Stimulated activated naive CD8-positive, alpha-beta T cell treated with anti-CD3 and anti-CD28 coated beads, Interleukin-15, amount 100 ng/mL, for 72 hours (primary cell): ENCODE measurements at regions not wholly inside any gene's neighbourhood (a gene's known extent, or its start where the extent isn't known, plus 50 kb on each side); places are given as distances from the start of the nearest gene placed in this dataset.

Experiments
- ATAC-seq: fragments of 150-1000 bp; cut with Tn5 transposase; 2 replicates; pipeline ENCODE4 v1.10.0; 2021; ENCODE audit warnings: mild to moderate bottlenecking, moderate library complexity
- DNase-seq, 2 donors: peaks; one replicate each; pipeline ENCODE4 v3.0.0; 2021 to 2022
- H3K27ac Mint-ChIP-seq, 2 donors: one replicate each; pipeline ENCODE4 v1.8.0; 2022; ENCODE audit warnings: mild to moderate bottlenecking in 2 of 2, mixed read lengths in 2 of 2, moderate library complexity in 2 of 2
- H3K27me3 Mint-ChIP-seq: one replicate; pipeline ENCODE4 v1.8.0; 2022; ENCODE audit warnings: mixed read lengths
- H3K4me1 Mint-ChIP-seq: one replicate; pipeline ENCODE4 v1.8.0; 2022; ENCODE audit warnings: mild to moderate bottlenecking, mixed read lengths
- H3K4me3 Mint-ChIP-seq, 2 donors: one replicate each; pipeline ENCODE4 v1.8.0; 2022; ENCODE audit warnings: mild to moderate bottlenecking in 2 of 2, mixed read lengths in 2 of 2, moderate library complexity in 1 of 2
- H3K9me3 Mint-ChIP-seq, 2 donors: one replicate each; pipeline ENCODE4 v1.8.0; 2022; ENCODE audit warnings: mixed read lengths in 2 of 2

GRCh38 chr12:4089956-4090355 lies 183.6 kb upstream of the CCND2 start:
- Mint-ChIP-seq H3K4me1 (peaks cover 12% of the 10 kb centered on the region), H3K4me3 (no peak overlapping the region), H3K27ac (no peak overlapping the region), H3K9me3 (no peaks in the 10 kb centered on the region), H3K27me3 (no peaks in the 10 kb centered on the region)
- DNase-seq (no peak), ATAC-seq (no peak)

GRCh38 chr12:4089121-4089606 lies 184.4 kb upstream of the CCND2 start:
- Mint-ChIP-seq H3K9me3 (no peaks in the 10 kb centered on the region), H3K4me1 (peaks cover 12% of the 10 kb centered on the region), H3K27ac (no peak overlapping the region), H3K4me3 (no peak overlapping the region), H3K27me3 (no peaks in the 10 kb centered on the region)
- DNase-seq = no peak
- ATAC-seq = no peak

GRCh38 chr12:4088451-4088850 lies 185.1 kb upstream of the CCND2 start:
- Mint-ChIP-seq H3K27me3 (no peaks in the 10 kb centered on the region), H3K4me1 (peaks cover 12% of the 10 kb centered on the region), H3K4me3 (no peak overlapping the region), H3K9me3 (no peaks in the 10 kb centered on the region), H3K27ac (no peak overlapping the region)
- DNase-seq = no peak
- ATAC-seq = no peak

- peak; percentile 68 for ATAC-seq
- no peak overlapping the region for H3K4me3 Mint-ChIP-seq
- no peak for DNase-seq
- peak overlapping the region in 1 of 2 donors; percentile 25 for H3K27ac Mint-ChIP-seq
- H3K9me3 Mint-ChIP-seq = no peaks in the 10 kb centered on the region
- no peaks in the 10 kb centered on the region for H3K27me3 Mint-ChIP-seq
- H3K4me1 Mint-ChIP-seq = peaks cover 12% of the 10 kb centered on the region
Measured at GRCh38 chr12:4086481-4086880, 187.1 kb upstream of the CCND2 start.

GRCh38 chr12:4084573-4084972 lies 189.0 kb upstream of the CCND2 start:
- H3K27ac Mint-ChIP-seq = no peak overlapping the region
- no peak for DNase-seq
- no peaks in the 10 kb centered on the region for H3K27me3 Mint-ChIP-seq
- no peak for ATAC-seq
- H3K4me3 Mint-ChIP-seq = no peak overlapping the region
- peaks cover 7% of the 10 kb centered on the region for H3K4me1 Mint-ChIP-seq
- no peaks in the 10 kb centered on the region for H3K9me3 Mint-ChIP-seq

GRCh38 chr12:4082809-4083403 lies 190.7 kb upstream of the CCND2 start:
- no peak for ATAC-seq
- DNase-seq = no peak
- Mint-ChIP-seq H3K4me3 (no peak overlapping the region), H3K27ac (no peak overlapping the region), H3K27me3 (no peaks in the 10 kb centered on the region), H3K9me3 (peaks cover 0 to 7% of the 10 kb centered on the region in 2 donors), H3K4me1 (peaks cover 7% of the 10 kb centered on the region)

GRCh38 chr12:4080213-4080612 lies 193.3 kb upstream of the CCND2 start:
- ATAC-seq (no peak), DNase-seq (no peak)
- no peaks in the 10 kb centered on the region for H3K27me3 Mint-ChIP-seq
- H3K4me3 Mint-ChIP-seq = no peak overlapping the region
- no peaks in the 10 kb centered on the region for H3K4me1 Mint-ChIP-seq
- H3K9me3 Mint-ChIP-seq = peaks cover 7 to 8% of the 10 kb centered on the region in 2 donors
- no peak overlapping the region for H3K27ac Mint-ChIP-seq

- Mint-ChIP-seq H3K4me3 (no peak overlapping the region), H3K9me3 (peaks cover 7 to 8% of the 10 kb centered on the region in 2 donors), H3K4me1 (no peaks in the 10 kb centered on the region), H3K27me3 (no peaks in the 10 kb centered on the region), H3K27ac (no peak overlapping the region)
- DNase-seq = no peak
- no peak for ATAC-seq
Measured at GRCh38 chr12:4074129-4074528, 199.4 kb upstream of the CCND2 start.

- Mint-ChIP-seq H3K27me3 (no peaks in the 10 kb centered on the region), H3K27ac (no peak overlapping the region), H3K9me3 (no peaks in the 10 kb centered on the region), H3K4me3 (no peak overlapping the region), H3K4me1 (no peaks in the 10 kb centered on the region)
- no peak for DNase-seq
- ATAC-seq = no peak
Measured at GRCh38 chr12:4069670-4070010, 196.4 kb upstream of the PARP11 start.

- Mint-ChIP-seq H3K27ac (no peak overlapping the region), H3K27me3 (no peaks in the 10 kb centered on the region), H3K4me3 (no peak overlapping the region), H3K4me1 (no peaks in the 10 kb centered on the region), H3K9me3 (no peaks in the 10 kb centered on the region)
- DNase-seq (no peak), ATAC-seq (no peak)
Measured at GRCh38 chr12:4068981-4069669, 195.9 kb upstream of the PARP11 start.

GRCh38 chr12:4064008-4064407 lies 190.8 kb upstream of the PARP11 start:
- Mint-ChIP-seq H3K9me3 (no peaks in the 10 kb centered on the region), H3K27me3 (no peaks in the 10 kb centered on the region), H3K4me1 (peaks cover 3% of the 10 kb centered on the region), H3K27ac (no peak overlapping the region), H3K4me3 (no peak overlapping the region)
- ATAC-seq = no peak
- DNase-seq = no peak

- H3K27ac Mint-ChIP-seq = no peak overlapping the region
- no peak for ATAC-seq
- H3K4me1 Mint-ChIP-seq = peaks cover 27% of the 10 kb centered on the region
Measured at GRCh38 chr12:4059898-4060568, 186.8 kb upstream of the PARP11 start.

GRCh38 chr12:4056910-4057845 lies 184.0 kb upstream of the PARP11 start:
- peaks cover 28% of the 10 kb centered on the region for H3K4me1 Mint-ChIP-seq
- DNase-seq (no peak), ATAC-seq (no peak)
- no peaks in the 10 kb centered on the region for H3K9me3 Mint-ChIP-seq
- H3K27ac Mint-ChIP-seq = peak overlapping the region; percentile 35 to 88
- H3K4me3 Mint-ChIP-seq = peak overlapping the region; percentile 49 to 63
- H3K27me3 Mint-ChIP-seq = no peaks in the 10 kb centered on the region

More at GRCh38 chr12:4059898-4060568, 186.8 kb upstream of the PARP11 start:
- H3K4me3 Mint-ChIP-seq = no peak overlapping the region
- DNase-seq = no peak
- no peaks in the 10 kb centered on the region for H3K27me3 Mint-ChIP-seq
- no peaks in the 10 kb centered on the region for H3K9me3 Mint-ChIP-seq

GRCh38 chr12:4054630-4055029 lies 181.4 kb upstream of the PARP11 start:
- Mint-ChIP-seq H3K27me3 (no peaks in the 10 kb centered on the region), H3K9me3 (no peaks in the 10 kb centered on the region), H3K4me3 (no peak overlapping the region), H3K4me1 (peaks cover 41% of the 10 kb centered on the region), H3K27ac (no peak overlapping the region)
- no peak for DNase-seq
- ATAC-seq = no peak

GRCh38 chr12:4052691-4053090 lies 179.5 kb upstream of the PARP11 start:
- Mint-ChIP-seq H3K27me3 (no peaks in the 10 kb centered on the region), H3K4me3 (no peak overlapping the region), H3K4me1 (peaks cover 25% of the 10 kb centered on the region), H3K9me3 (no peaks in the 10 kb centered on the region), H3K27ac (no peak overlapping the region)
- ATAC-seq (no peak), DNase-seq (no peak)
